Activated T-cell treated with anti-CD3 and anti-CD28 coated beads, Interleukin-2, amount 50 U/mL, for 72 hours (primary cell): ENCODE measurements at regions not wholly inside any gene's neighbourhood (a gene's known extent, or its start where the extent isn't known, plus 50 kb on each side); places are given as distances from the start of the nearest gene placed in this dataset.

ENCODE experiments used
- ATAC-seq, 2 donors: fragments of 150-1000 bp; cut with Tn5 transposase; replicated peaks in 1 of 2; 2 replicates each; pipeline ENCODE4 v1.10.0; 2021; ENCODE audit warnings: moderate library complexity in 2 of 2, mild to moderate bottlenecking in 1 of 2
- DNase-seq, 2 donors: peaks; one replicate each; pipeline ENCODE4 v3.0.0; 2021 to 2022; ENCODE audit warnings: mixed read lengths in 1 of 2
- H3K27ac Mint-ChIP-seq: one replicate; pipeline ENCODE4 v1.8.0; 2022; ENCODE audit warnings: mild to moderate bottlenecking, moderate library complexity, mixed read lengths
- H3K27me3 Mint-ChIP-seq: one replicate; pipeline ENCODE4 v1.8.0; 2022; ENCODE audit warnings: low read depth, mixed read lengths
- H3K36me3 Mint-ChIP-seq, 2 donors: one replicate each; pipeline ENCODE4 v1.8.0; 2022; ENCODE audit warnings: mixed read lengths in 2 of 2, mild to moderate bottlenecking in 1 of 2; ENCODE audit not compliant: insufficient read depth in 2 of 2
- H3K4me1 Mint-ChIP-seq: one replicate; pipeline ENCODE4 v1.8.0; 2022; ENCODE audit warnings: low read depth, mixed read lengths
- H3K4me3 Mint-ChIP-seq, 2 donors: one replicate each; pipeline ENCODE4 v1.8.0; 2022; ENCODE audit warnings: mild to moderate bottlenecking in 2 of 2, mixed read lengths in 2 of 2, moderate library complexity in 2 of 2
- H3K9me3 Mint-ChIP-seq, 2 donors: one replicate each; pipeline ENCODE4 v1.8.0; 2022; ENCODE audit warnings: mixed read lengths in 2 of 2

DNA sequence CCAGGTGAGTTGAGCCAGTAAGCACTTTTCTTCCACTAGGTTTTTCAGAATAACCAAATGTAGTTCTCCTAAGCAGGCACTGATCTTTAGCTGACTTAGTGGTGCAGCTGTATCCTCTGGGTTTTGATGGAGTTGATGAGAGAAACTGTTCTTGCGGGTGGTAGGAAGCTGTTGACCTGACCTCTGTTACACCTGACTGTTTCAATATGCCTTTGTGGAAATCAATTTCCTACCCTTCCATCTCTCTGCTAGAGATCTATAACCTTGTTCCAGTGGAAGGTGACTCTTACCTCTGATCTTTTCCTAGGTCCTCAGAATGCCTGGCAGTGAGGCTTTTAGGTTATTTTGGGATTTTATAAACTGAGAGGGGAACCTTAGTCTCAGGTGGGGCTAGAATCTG lies 51.6 kb upstream of the MACF1 start:
- ATAC-seq (no peak), DNase-seq (no peak)
- no peaks in the 10 kb centered on the region for H3K36me3 Mint-ChIP-seq
- peaks cover 5% of the 10 kb centered on the region for H3K27me3 Mint-ChIP-seq
- peaks cover 12% of the 10 kb centered on the region for H3K4me1 Mint-ChIP-seq
- H3K27ac Mint-ChIP-seq = no peak overlapping the region
- H3K9me3 Mint-ChIP-seq = no peaks in the 10 kb centered on the region
- no peak overlapping the region for H3K4me3 Mint-ChIP-seq

DNA sequence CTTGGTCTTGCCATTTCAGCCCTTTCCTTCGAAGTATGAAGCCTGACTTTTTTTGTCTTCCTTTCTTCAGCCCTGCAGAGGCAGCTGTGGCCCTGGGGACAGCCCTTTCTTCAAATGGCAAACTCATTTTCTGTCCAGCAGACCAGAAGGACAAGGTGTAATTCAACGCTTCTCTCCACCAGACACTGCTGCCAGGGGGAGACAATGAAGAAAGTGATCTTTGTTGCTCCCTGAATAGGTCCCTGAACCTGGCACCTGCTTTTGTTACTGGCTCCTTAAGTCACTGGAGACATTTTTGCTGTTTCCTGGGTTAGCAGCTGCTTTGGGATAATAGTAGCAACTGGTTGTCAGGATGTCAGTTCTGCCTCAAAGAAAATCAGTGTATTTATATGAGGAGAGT lies 50.8 kb upstream of the MACF1 start:
- no peaks in the 10 kb centered on the region for H3K36me3 Mint-ChIP-seq
- no peak overlapping the region for H3K4me3 Mint-ChIP-seq
- peaks cover 5% of the 10 kb centered on the region for H3K27me3 Mint-ChIP-seq
- no peak for DNase-seq
- no peak overlapping the region for H3K27ac Mint-ChIP-seq
- H3K9me3 Mint-ChIP-seq = no peaks in the 10 kb centered on the region
- H3K4me1 Mint-ChIP-seq = peaks cover 12% of the 10 kb centered on the region
- ATAC-seq = no peak

DNA sequence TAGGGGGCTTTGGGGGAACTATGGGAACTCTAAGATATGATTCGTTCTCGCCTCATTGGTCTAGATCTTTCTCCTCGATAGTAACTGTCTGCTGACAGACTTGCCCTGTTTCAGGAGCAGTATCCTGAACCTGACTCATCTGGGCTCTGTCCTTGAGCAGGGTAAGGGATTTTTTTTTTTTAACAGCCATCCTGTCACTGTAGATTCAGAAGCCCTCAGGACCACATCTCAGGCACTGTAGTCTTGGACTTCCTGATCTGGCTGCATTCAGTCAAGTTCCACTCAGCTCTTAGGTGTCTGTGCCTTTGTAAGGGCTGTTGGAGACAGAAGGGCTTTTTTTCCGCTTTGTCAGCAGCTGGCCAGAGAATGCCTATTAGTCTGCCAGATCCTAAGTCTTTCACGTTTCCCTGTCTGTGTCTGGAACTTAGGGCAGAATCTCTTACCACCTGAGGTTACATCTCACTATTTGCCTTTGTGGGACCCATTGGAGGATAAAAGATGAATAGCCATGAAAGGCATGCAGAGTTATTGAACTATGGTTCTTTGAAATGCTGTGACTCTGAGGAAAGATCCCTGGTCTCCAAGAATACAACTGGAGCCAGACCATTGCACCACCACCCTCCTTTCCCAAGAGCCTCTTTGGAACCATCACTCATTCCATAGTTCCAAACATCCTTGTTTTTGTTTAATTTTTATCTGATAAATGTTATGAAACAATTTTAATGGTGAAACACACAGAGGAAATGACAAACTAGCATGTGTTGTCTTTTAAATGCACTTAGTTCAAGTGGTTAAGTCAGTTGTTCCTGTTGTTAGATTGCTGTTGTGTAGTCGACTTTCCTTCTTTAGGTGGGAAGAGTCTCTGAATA lies 49.7 kb upstream of the MACF1 start:
- peaks cover 5% of the 10 kb centered on the region for H3K27me3 Mint-ChIP-seq
- peaks cover 12% of the 10 kb centered on the region for H3K4me1 Mint-ChIP-seq
- no peak overlapping the region for H3K4me3 Mint-ChIP-seq
- no peaks in the 10 kb centered on the region for H3K36me3 Mint-ChIP-seq
- no peak for ATAC-seq
- no peaks in the 10 kb centered on the region for H3K9me3 Mint-ChIP-seq
- H3K27ac Mint-ChIP-seq = no peak overlapping the region
- DNase-seq = no peak
